Activated CD4-positive, alpha-beta memory T cell treated with anti-CD3 and anti-CD28 coated beads, Interleukin-2, amount 10 ng/mL, durations not matched to agents 7 days and 5 days (primary cell): ENCODE measurements at regions not wholly inside any gene's neighbourhood (a gene's known extent, or its start where the extent isn't known, plus 50 kb on each side); places are given as distances from the start of the nearest gene placed in this dataset.
"Not testable (repeated sequence)": the region's sequence is repeated elsewhere in the genome, so short reads cannot be mapped to it uniquely, and the experiment has no call there.

ENCODE experiments used
- CTCF ChIA-PET: fragments of 350-600 bp; sonication (Branson Sonifier 250); formaldehyde crosslinking; loops from one replicate; lab custom pipeline; 2021; ENCODE audit warnings: antibody characterized with exemption, inconsistent platforms; lab: Charles Lee
- POLR2A ChIA-PET: fragments of 350-600 bp; sonication (Branson Sonifier 250); formaldehyde crosslinking; loops from one replicate; lab custom pipeline; 2021; ENCODE audit warnings: antibody characterized with exemption; lab: Charles Lee
- DNase-seq: peaks from one replicate; pipeline ENCODE4 v3.0.0-alpha.2; 2020
- H3K27ac Mint-ChIP-seq: one replicate; pipeline ENCODE4 v1.8.0; 2021; ENCODE audit warnings: mild to moderate bottlenecking, mixed read lengths
- H3K27me3 Mint-ChIP-seq: one replicate; pipeline ENCODE4 v1.8.0; 2021; ENCODE audit warnings: mixed read lengths
- H3K36me3 Mint-ChIP-seq: one replicate; pipeline ENCODE4 v1.8.0; 2021; ENCODE audit warnings: low read depth, mixed read lengths
- H3K4me1 Mint-ChIP-seq: one replicate; pipeline ENCODE4 v1.8.0; 2021; ENCODE audit warnings: mixed read lengths
- H3K4me3 Mint-ChIP-seq: one replicate; pipeline ENCODE4 v1.8.0; 2021; ENCODE audit warnings: mild to moderate bottlenecking, mixed read lengths
- H3K9me3 Mint-ChIP-seq: one replicate; pipeline ENCODE4 v1.8.0; 2021; ENCODE audit warnings: mixed read lengths

- Mint-ChIP-seq H3K9me3 (peaks cover 3% of the 10 kb centered on the region), H3K4me1 (no peaks in the 10 kb centered on the region), H3K27me3 (no peaks in the 10 kb centered on the region), H3K36me3 (no peaks in the 10 kb centered on the region), H3K27ac (no peak overlapping the region), H3K4me3 (no peak overlapping the region)
- POLR2A ChIA-PET, result no interaction called here
- CTCF ChIA-PET, result no interaction called here
- no peak for DNase-seq
Measured at GRCh38 chr3:162367429-162368260, 871.0 kb downstream of the OTOL1 start.

GRCh38 chr3:162368417-162368816, 871.8 kb downstream of the OTOL1 start:
- H3K27me3 Mint-ChIP-seq, result no peaks in the 10 kb centered on the region
- CTCF ChIA-PET, result no interaction called here
- H3K27ac Mint-ChIP-seq, result no peak overlapping the region
- peaks cover 3% of the 10 kb centered on the region for H3K9me3 Mint-ChIP-seq
- POLR2A ChIA-PET, result no interaction called here
- H3K4me3 Mint-ChIP-seq, result no peak overlapping the region
- no peaks in the 10 kb centered on the region for H3K4me1 Mint-ChIP-seq
- no peak for DNase-seq
- no peaks in the 10 kb centered on the region for H3K36me3 Mint-ChIP-seq

- no peak overlapping the region for H3K27ac Mint-ChIP-seq
- ChIA-PET CTCF (no interaction called here), POLR2A (no interaction called here)
- no peaks in the 10 kb centered on the region for H3K36me3 Mint-ChIP-seq
- H3K27me3 Mint-ChIP-seq, result no peaks in the 10 kb centered on the region
- H3K4me3 Mint-ChIP-seq, result no peak overlapping the region
- no peak for DNase-seq
- H3K4me1 Mint-ChIP-seq, result no peaks in the 10 kb centered on the region
- H3K9me3 Mint-ChIP-seq, result peaks cover 3% of the 10 kb centered on the region
Measured at GRCh38 chr3:162369306-162369705, 872.7 kb downstream of the OTOL1 start.

- Mint-ChIP-seq H3K9me3 (peaks cover 3% of the 10 kb centered on the region), H3K4me1 (no peaks in the 10 kb centered on the region), H3K27me3 (no peaks in the 10 kb centered on the region), H3K36me3 (no peaks in the 10 kb centered on the region), H3K27ac (no peak overlapping the region), H3K4me3 (no peak overlapping the region)
- DNase-seq, result no peak
- POLR2A ChIA-PET, result no interaction called here
- CTCF ChIA-PET, result no interaction called here
Measured at GRCh38 chr3:162370141-162370540, 873.5 kb downstream of the OTOL1 start.

- CTCF ChIA-PET, result no interaction called here
- no peak overlapping the region for H3K27ac Mint-ChIP-seq
Measured at GRCh38 chr3:162376761-162377160, 880.2 kb downstream of the OTOL1 start.

GRCh38 chr3:162377608-162378007, 881.0 kb downstream of the OTOL1 start:
- no peaks in the 10 kb centered on the region for H3K36me3 Mint-ChIP-seq
- ChIA-PET CTCF (no interaction called here), POLR2A (no interaction called here)
- H3K27me3 Mint-ChIP-seq, result no peaks in the 10 kb centered on the region
- no peak overlapping the region for H3K4me3 Mint-ChIP-seq
- no peak for DNase-seq
- no peak overlapping the region for H3K27ac Mint-ChIP-seq
- H3K9me3 Mint-ChIP-seq, result no peaks in the 10 kb centered on the region
- H3K4me1 Mint-ChIP-seq, result no peaks in the 10 kb centered on the region

More at GRCh38 chr3:162376761-162377160, 880.2 kb downstream of the OTOL1 start:
- no peak for DNase-seq
- POLR2A ChIA-PET, result no interaction called here
- Mint-ChIP-seq H3K9me3 (no peaks in the 10 kb centered on the region), H3K4me3 (no peak overlapping the region), H3K4me1 (no peaks in the 10 kb centered on the region), H3K36me3 (no peaks in the 10 kb centered on the region), H3K27me3 (no peaks in the 10 kb centered on the region)

- no peak overlapping the region for H3K27ac Mint-ChIP-seq
- H3K9me3 Mint-ChIP-seq, result peaks cover 3% of the 10 kb centered on the region
- no peaks in the 10 kb centered on the region for H3K27me3 Mint-ChIP-seq
- no peaks in the 10 kb centered on the region for H3K4me1 Mint-ChIP-seq
- POLR2A ChIA-PET, result no interaction called here
- DNase-seq, result no peak
- no peaks in the 10 kb centered on the region for H3K36me3 Mint-ChIP-seq
- CTCF ChIA-PET, result no interaction called here
- H3K4me3 Mint-ChIP-seq, result no peak overlapping the region
Measured at GRCh38 chr3:162385387-162385786, 888.8 kb downstream of the OTOL1 start.

- Mint-ChIP-seq H3K27me3 (no peaks in the 10 kb centered on the region), H3K36me3 (no peaks in the 10 kb centered on the region), H3K4me1 (no peaks in the 10 kb centered on the region), H3K27ac (no peak overlapping the region), H3K9me3 (peaks cover 8% of the 10 kb centered on the region), H3K4me3 (no peak overlapping the region)
- DNase-seq, result no peak
- ChIA-PET CTCF (no interaction called here), POLR2A (no interaction called here)
Measured at GRCh38 chr3:162390891-162391290, 894.3 kb downstream of the OTOL1 start.

- Mint-ChIP-seq H3K9me3 (peaks cover 8% of the 10 kb centered on the region), H3K27me3 (no peaks in the 10 kb centered on the region), H3K4me3 (no peak overlapping the region), H3K36me3 (no peaks in the 10 kb centered on the region), H3K4me1 (no peaks in the 10 kb centered on the region), H3K27ac (no peak overlapping the region)
- POLR2A ChIA-PET, result no interaction called here
- CTCF ChIA-PET, result no interaction called here
- DNase-seq, result no peak
Measured at GRCh38 chr3:162391301-162391700, 894.7 kb downstream of the OTOL1 start.

- Mint-ChIP-seq H3K27me3 (no peaks in the 10 kb centered on the region), H3K4me3 (no peak overlapping the region), H3K27ac (no peak overlapping the region), H3K9me3 (peaks cover 10% of the 10 kb centered on the region), H3K36me3 (no peaks in the 10 kb centered on the region), H3K4me1 (no peaks in the 10 kb centered on the region)
- CTCF ChIA-PET, result no interaction called here
- POLR2A ChIA-PET, result no interaction called here
- no peak for DNase-seq
Measured at GRCh38 chr3:162395496-162395895, 898.9 kb downstream of the OTOL1 start.

- peaks cover 13% of the 10 kb centered on the region for H3K9me3 Mint-ChIP-seq
- DNase-seq, result no peak
- no peaks in the 10 kb centered on the region for H3K4me1 Mint-ChIP-seq
- no peak overlapping the region for H3K4me3 Mint-ChIP-seq
- H3K27me3 Mint-ChIP-seq, result no peaks in the 10 kb centered on the region
- POLR2A ChIA-PET, result no interaction called here
- CTCF ChIA-PET, result no interaction called here
- no peak overlapping the region for H3K27ac Mint-ChIP-seq
- no peaks in the 10 kb centered on the region for H3K36me3 Mint-ChIP-seq
Measured at GRCh38 chr3:162398554-162398953, 901.9 kb downstream of the OTOL1 start.

- Mint-ChIP-seq H3K9me3 (peaks cover 10% of the 10 kb centered on the region), H3K27ac (no peak overlapping the region), H3K4me3 (no peak overlapping the region), H3K27me3 (no peaks in the 10 kb centered on the region), H3K36me3 (no peaks in the 10 kb centered on the region), H3K4me1 (no peaks in the 10 kb centered on the region)
- DNase-seq, result no peak
- ChIA-PET CTCF (no interaction called here), POLR2A (no interaction called here)
Measured at GRCh38 chr3:162400697-162401096, 904.1 kb downstream of the OTOL1 start.

- POLR2A ChIA-PET, H3K4me3 Mint-ChIP-seq, DNase-seq, H3K4me1 Mint-ChIP-seq, CTCF ChIA-PET, H3K27me3 Mint-ChIP-seq, H3K27ac Mint-ChIP-seq, H3K36me3 Mint-ChIP-seq, H3K9me3 Mint-ChIP-seq: not testable (repeated sequence)
Measured at GRCh38 chr3:162411556-162411955, 914.9 kb downstream of the OTOL1 start.

- Mint-ChIP-seq H3K27ac (no peak overlapping the region), H3K9me3 (peaks cover 2% of the 10 kb centered on the region), H3K4me1 (no peaks in the 10 kb centered on the region), H3K4me3 (no peak overlapping the region), H3K27me3 (no peaks in the 10 kb centered on the region), H3K36me3 (no peaks in the 10 kb centered on the region)
- ChIA-PET POLR2A (no interaction called here), CTCF (no interaction called here)
- no peak for DNase-seq
Measured at GRCh38 chr3:162421721-162422120, 925.1 kb downstream of the OTOL1 start.
